ENCODE measurements at regions not wholly inside any gene's neighbourhood (a gene's known extent, or its start where the extent isn't known, plus 50 kb on each side); places are given as distances from the start of the nearest gene placed in this dataset.

- peaks cover 6% of the 10 kb centered on the region for H3K27me3 ChIP-seq (replicated peaks; ENCODE audit: control insufficient read depth, insufficient read depth, low read length)
- no peaks in the 10 kb centered on the region for H3K36me3 ChIP-seq (ENCODE audit: control insufficient read depth, insufficient read depth, low read length, severe bottlenecking)
- H3K4me1 ChIP-seq (ENCODE audit: control insufficient read depth, insufficient read depth, low read length) = peaks cover 4% of the 10 kb centered on the region
- peaks cover 6% of the 10 kb centered on the region for H3K9me3 ChIP-seq (ENCODE audit: control insufficient read depth, low read length)
- DNase-seq (ENCODE audit: low read depth) = peak; percentile 40
- no peak overlapping the region for H3K9ac ChIP-seq (ENCODE audit: low read length)
- no peak overlapping the region for H3K4me3 ChIP-seq (ENCODE audit: low read length)
These were observed 303.7 kb upstream of the PLET1 start for GRCh38 chr11:112564228-112564955.

GRCh38 chr11:112565551-112565950 lies 304.9 kb upstream of the PLET1 start:
- Histone ChIP-seq H3K27me3 (replicated peaks; ENCODE audit: control insufficient read depth, insufficient read depth, low read length) (peaks cover 6% of the 10 kb centered on the region), H3K9me3 (ENCODE audit: control insufficient read depth, low read length) (peaks cover 6% of the 10 kb centered on the region), H3K9ac (ENCODE audit: low read length) (no peak overlapping the region), H3K36me3 (ENCODE audit: control insufficient read depth, insufficient read depth, low read length, severe bottlenecking) (no peaks in the 10 kb centered on the region), H3K4me1 (ENCODE audit: control insufficient read depth, insufficient read depth, low read length) (peaks cover 4% of the 10 kb centered on the region), H3K4me3 (ENCODE audit: low read length) (no peak overlapping the region)
- DNase-seq (ENCODE audit: low read depth) = no peak

DNA sequence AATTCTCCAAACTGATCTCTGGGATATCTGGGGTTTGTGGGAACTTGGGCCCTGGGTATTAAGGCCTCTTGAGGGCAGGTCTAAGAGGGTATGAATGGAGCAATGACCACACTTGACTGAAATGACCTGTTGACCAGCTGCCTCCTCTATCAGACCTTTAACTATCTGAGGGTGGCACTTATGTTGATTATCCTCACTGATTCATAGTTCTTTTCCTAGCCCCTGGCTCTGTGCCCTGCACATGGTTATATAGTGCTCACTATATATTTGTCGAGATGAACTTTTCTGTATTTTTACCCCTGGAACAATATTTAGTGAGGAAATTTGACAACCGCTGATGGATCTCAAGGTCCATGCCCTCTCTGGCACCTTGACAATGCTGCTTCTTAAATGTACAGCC lies 305.5 kb upstream of the PLET1 start:
- Histone ChIP-seq H3K9ac (ENCODE audit: low read length) (no peak overlapping the region), H3K9me3 (ENCODE audit: control insufficient read depth, low read length) (peaks cover 6% of the 10 kb centered on the region), H3K27me3 (replicated peaks; ENCODE audit: control insufficient read depth, insufficient read depth, low read length) (peaks cover 6% of the 10 kb centered on the region), H3K4me1 (ENCODE audit: control insufficient read depth, insufficient read depth, low read length) (peaks cover 4% of the 10 kb centered on the region), H3K4me3 (ENCODE audit: low read length) (no peak overlapping the region), H3K36me3 (ENCODE audit: control insufficient read depth, insufficient read depth, low read length, severe bottlenecking) (no peaks in the 10 kb centered on the region)
- no peak for DNase-seq (ENCODE audit: low read depth)

DNA sequence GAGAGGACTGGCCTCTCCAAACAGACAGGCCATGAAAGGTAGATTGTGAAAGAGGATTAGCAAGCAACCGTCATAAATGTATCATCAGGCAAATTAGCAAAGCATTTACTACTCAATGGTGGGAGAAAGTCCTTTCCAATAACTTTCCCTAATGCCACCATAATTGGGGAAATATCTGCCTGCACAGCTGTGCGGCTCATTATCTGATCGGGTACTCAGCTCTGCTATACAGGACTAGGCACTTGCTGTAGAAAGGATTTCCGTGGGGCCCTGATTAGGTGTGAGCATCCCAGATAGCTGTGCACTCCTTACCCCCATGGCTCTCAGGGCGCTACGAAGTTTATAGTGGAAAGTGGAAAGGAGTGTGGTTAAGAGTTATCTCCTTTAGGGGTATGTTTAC lies 309.7 kb upstream of the PLET1 start:
- H3K27me3 ChIP-seq (replicated peaks; ENCODE audit: control insufficient read depth, insufficient read depth, low read length) = peaks cover 4% of the 10 kb centered on the region
- H3K9me3 ChIP-seq (ENCODE audit: control insufficient read depth, low read length) = peaks cover 6% of the 10 kb centered on the region
- H3K4me3 ChIP-seq (ENCODE audit: low read length) = no peak overlapping the region
- no peaks in the 10 kb centered on the region for H3K36me3 ChIP-seq (ENCODE audit: control insufficient read depth, insufficient read depth, low read length, severe bottlenecking)
- H3K9ac ChIP-seq (ENCODE audit: low read length) = no peak overlapping the region
- DNase-seq (ENCODE audit: low read depth) = no peak
- H3K4me1 ChIP-seq (ENCODE audit: control insufficient read depth, insufficient read depth, low read length) = no peaks in the 10 kb centered on the region

DNA sequence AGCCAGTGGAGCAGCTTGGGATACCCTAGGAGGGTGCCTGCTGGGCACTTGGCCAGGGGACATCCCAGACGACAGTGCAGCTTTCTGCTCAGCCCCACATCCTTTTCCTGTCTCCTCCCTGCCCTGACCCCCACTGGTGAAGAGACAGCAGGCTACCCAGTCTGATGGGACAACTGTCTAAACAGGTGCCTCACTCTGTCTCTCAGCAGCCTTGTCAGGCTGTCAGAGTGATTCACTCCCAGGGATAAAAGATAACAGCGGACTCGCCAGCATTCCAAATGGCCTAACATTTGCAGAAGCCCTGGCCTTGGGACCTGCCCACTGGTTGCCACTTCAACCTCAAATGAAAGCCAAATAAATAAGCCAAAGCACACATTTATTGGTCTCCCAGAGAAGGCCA lies 318.6 kb upstream of the PLET1 start:
- no peaks in the 10 kb centered on the region for H3K4me1 ChIP-seq (ENCODE audit: control insufficient read depth, insufficient read depth, low read length)
- H3K27me3 ChIP-seq (replicated peaks; ENCODE audit: control insufficient read depth, insufficient read depth, low read length) = peaks cover 5% of the 10 kb centered on the region
- H3K36me3 ChIP-seq (ENCODE audit: control insufficient read depth, insufficient read depth, low read length, severe bottlenecking) = no peaks in the 10 kb centered on the region
- H3K9ac ChIP-seq (ENCODE audit: low read length) = no peak overlapping the region
- DNase-seq (ENCODE audit: low read depth) = no peak
- no peak overlapping the region for H3K4me3 ChIP-seq (ENCODE audit: low read length)
- H3K9me3 ChIP-seq (ENCODE audit: control insufficient read depth, low read length) = no peaks in the 10 kb centered on the region

DNA sequence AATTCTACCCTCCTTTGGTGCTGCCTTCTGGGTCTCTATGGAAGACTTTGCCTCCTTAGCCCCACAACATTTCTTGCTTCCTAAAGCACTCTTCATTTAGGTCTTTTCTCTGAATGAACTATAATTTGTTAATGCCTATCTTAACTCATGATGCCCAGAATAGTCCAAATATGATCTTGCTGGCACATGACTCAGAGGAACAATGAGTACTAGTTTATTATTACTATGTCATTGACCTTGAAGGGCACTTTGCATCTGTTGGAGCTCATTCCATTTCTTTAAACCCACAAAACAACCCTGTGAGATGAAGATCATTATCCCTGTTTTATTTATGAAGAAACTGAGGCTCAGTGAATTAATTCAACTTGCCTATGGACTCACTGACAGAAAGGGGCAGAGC lies 320.2 kb upstream of the PLET1 start:
- Histone ChIP-seq H3K9me3 (ENCODE audit: control insufficient read depth, low read length) (no peaks in the 10 kb centered on the region), H3K27me3 (replicated peaks; ENCODE audit: control insufficient read depth, insufficient read depth, low read length) (peaks cover 8% of the 10 kb centered on the region), H3K9ac (ENCODE audit: low read length) (no peak overlapping the region), H3K4me3 (ENCODE audit: low read length) (no peak overlapping the region), H3K36me3 (ENCODE audit: control insufficient read depth, insufficient read depth, low read length, severe bottlenecking) (no peaks in the 10 kb centered on the region), H3K4me1 (ENCODE audit: control insufficient read depth, insufficient read depth, low read length) (no peaks in the 10 kb centered on the region)
- no peak for DNase-seq (ENCODE audit: low read depth)

DNA sequence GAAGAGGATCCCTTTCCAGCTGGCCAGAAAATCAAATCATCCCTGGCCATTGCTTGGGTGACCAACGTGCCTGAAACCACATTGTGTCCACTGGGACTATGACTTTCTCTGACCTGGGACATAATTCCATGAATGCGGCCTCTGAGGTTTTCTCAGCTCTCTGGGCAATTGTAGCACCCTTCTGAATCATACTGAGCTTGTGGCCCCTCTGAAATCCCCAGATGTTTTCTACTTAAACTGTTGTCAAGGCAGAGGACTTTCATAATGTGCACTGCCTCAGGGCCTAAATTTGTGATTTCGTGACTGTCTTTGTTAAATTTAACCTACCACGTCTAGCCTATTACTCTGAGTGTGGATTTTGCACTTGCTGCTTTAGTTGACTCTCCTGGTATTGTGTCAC lies 321.1 kb upstream of the PLET1 start:
- Histone ChIP-seq H3K9me3 (ENCODE audit: control insufficient read depth, low read length) (no peaks in the 10 kb centered on the region), H3K9ac (ENCODE audit: low read length) (no peak overlapping the region), H3K4me1 (ENCODE audit: control insufficient read depth, insufficient read depth, low read length) (no peaks in the 10 kb centered on the region), H3K4me3 (ENCODE audit: low read length) (no peak overlapping the region), H3K36me3 (ENCODE audit: control insufficient read depth, insufficient read depth, low read length, severe bottlenecking) (no peaks in the 10 kb centered on the region), H3K27me3 (replicated peaks; ENCODE audit: control insufficient read depth, insufficient read depth, low read length) (peaks cover 8% of the 10 kb centered on the region)
- no peak for DNase-seq (ENCODE audit: low read depth)

- no peaks in the 10 kb centered on the region for H3K4me1 ChIP-seq (ENCODE audit: control insufficient read depth, insufficient read depth, low read length)
- H3K4me3 ChIP-seq (ENCODE audit: low read length) = no peak overlapping the region
- no peak overlapping the region for H3K9ac ChIP-seq (ENCODE audit: low read length)
- peaks cover 8% of the 10 kb centered on the region for H3K27me3 ChIP-seq (replicated peaks; ENCODE audit: control insufficient read depth, insufficient read depth, low read length)
- H3K9me3 ChIP-seq (ENCODE audit: control insufficient read depth, low read length) = no peaks in the 10 kb centered on the region
- DNase-seq (ENCODE audit: low read depth) = no peak
- H3K36me3 ChIP-seq (ENCODE audit: control insufficient read depth, insufficient read depth, low read length, severe bottlenecking) = no peaks in the 10 kb centered on the region
These were observed 321.7 kb upstream of the PLET1 start for GRCh38 chr11:112582366-112582765.

DNA sequence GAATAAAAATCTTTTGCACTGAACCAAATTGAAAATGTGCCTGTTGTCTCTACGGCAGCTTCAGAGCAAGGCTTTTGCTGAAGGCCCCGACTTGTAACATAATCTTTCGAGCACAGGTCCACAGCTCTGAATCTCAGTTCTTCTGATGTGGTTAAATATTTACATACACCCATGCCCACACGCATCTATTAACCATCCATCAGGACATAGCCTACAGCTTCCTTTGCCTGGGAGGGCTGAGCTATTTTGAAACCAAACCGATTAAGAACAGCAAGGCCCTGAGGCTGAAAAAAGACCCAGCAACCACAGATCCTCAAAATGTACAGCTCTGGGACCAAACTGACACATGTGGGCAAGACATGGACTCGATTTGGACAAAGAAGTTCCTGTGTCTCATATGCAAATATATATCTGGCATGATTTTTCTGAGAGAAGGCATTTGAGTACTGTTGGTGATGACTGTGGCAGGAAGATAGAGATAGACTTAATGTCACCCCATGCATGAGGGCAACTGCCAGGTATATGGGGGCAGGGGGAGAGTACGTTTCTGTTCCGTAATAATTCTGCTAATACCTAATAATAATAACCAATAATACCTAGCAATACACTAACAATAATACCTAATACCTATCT lies 322.7 kb upstream of the PLET1 start:
- no peaks in the 10 kb centered on the region for H3K9me3 ChIP-seq (ENCODE audit: control insufficient read depth, low read length)
- H3K27me3 ChIP-seq (replicated peaks; ENCODE audit: control insufficient read depth, insufficient read depth, low read length) = peaks cover 8% of the 10 kb centered on the region
- no peak overlapping the region for H3K4me3 ChIP-seq (ENCODE audit: low read length)
- H3K9ac ChIP-seq (ENCODE audit: low read length) = no peak overlapping the region
- no peak for DNase-seq (ENCODE audit: low read depth)
- no peaks in the 10 kb centered on the region for H3K36me3 ChIP-seq (ENCODE audit: control insufficient read depth, insufficient read depth, low read length, severe bottlenecking)
- peaks cover 2% of the 10 kb centered on the region for H3K4me1 ChIP-seq (ENCODE audit: control insufficient read depth, insufficient read depth, low read length)

- DNase-seq (ENCODE audit: low read depth) = no peak
- Histone ChIP-seq H3K9ac (ENCODE audit: low read length) (no peak overlapping the region), H3K9me3 (ENCODE audit: control insufficient read depth, low read length) (no peaks in the 10 kb centered on the region), H3K36me3 (ENCODE audit: control insufficient read depth, insufficient read depth, low read length, severe bottlenecking) (no peaks in the 10 kb centered on the region), H3K4me1 (ENCODE audit: control insufficient read depth, insufficient read depth, low read length) (peaks cover 3% of the 10 kb centered on the region), H3K4me3 (ENCODE audit: low read length) (no peak overlapping the region), H3K27me3 (replicated peaks; ENCODE audit: control insufficient read depth, insufficient read depth, low read length) (peaks cover 5% of the 10 kb centered on the region)
These were observed 324.0 kb upstream of the PLET1 start for GRCh38 chr11:112584672-112585071.

GRCh38 chr11:112587664-112588063 lies 327.0 kb upstream of the PLET1 start:
- Histone ChIP-seq H3K4me1 (ENCODE audit: control insufficient read depth, insufficient read depth, low read length) (peaks cover 3% of the 10 kb centered on the region), H3K9me3 (ENCODE audit: control insufficient read depth, low read length) (no peaks in the 10 kb centered on the region), H3K9ac (ENCODE audit: low read length) (no peak overlapping the region), H3K27me3 (replicated peaks; ENCODE audit: control insufficient read depth, insufficient read depth, low read length) (peaks cover 5% of the 10 kb centered on the region), H3K4me3 (ENCODE audit: low read length) (no peak overlapping the region), H3K36me3 (ENCODE audit: control insufficient read depth, insufficient read depth, low read length, severe bottlenecking) (no peaks in the 10 kb centered on the region)
- DNase-seq (ENCODE audit: low read depth) = no peak

Data from adipocyte (in vitro differentiated cells).